ENCODE measurements at regions not wholly inside any gene's neighbourhood (a gene's known extent, or its start where the extent isn't known, plus 50 kb on each side); places are given as distances from the start of the nearest gene placed in this dataset.
"Not testable (repeated sequence)": the region's sequence is repeated elsewhere in the genome, so short reads cannot be mapped to it uniquely, and the experiment has no call there.

DNA sequence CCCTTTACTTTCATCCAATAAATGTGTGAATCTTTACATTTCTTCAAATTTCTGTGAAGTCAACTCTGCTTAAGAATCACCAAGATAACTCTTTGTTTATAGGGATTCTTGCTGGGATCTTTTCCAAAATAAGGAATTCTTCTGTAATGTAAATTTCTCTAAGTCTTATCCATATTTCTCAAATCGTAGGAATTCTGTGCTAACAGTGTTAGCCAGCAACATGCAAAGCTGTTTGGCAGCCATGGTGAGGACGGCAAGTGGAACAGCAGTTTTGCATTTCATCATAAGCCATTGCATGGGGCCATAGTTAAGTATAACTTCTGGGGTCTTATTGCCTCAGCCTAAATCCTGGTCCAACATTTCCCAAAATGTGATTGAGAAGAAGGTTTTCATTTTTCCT lies 310.5 kb upstream of the PRR16 start:
- no peak for DNase-seq

DNA sequence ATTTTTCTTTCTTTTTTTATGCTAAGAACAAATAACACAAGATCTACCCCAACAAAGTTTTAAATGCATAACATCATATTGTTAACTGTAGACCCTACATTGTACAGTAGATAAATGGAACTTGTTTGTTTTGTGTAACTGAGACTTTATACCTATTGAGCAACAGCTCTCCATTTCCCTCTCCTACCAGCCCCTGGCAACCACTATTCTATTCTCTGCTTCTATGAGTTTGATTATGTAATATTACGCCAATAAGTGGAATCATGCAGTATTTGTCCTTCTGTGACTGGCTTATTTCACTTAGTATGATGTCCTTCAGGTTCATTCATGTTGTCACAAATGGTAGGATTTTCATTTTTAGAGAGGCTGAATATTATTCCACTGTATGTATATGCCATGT lies 308.2 kb upstream of the PRR16 start:
- DNase-seq = no peak

DNA sequence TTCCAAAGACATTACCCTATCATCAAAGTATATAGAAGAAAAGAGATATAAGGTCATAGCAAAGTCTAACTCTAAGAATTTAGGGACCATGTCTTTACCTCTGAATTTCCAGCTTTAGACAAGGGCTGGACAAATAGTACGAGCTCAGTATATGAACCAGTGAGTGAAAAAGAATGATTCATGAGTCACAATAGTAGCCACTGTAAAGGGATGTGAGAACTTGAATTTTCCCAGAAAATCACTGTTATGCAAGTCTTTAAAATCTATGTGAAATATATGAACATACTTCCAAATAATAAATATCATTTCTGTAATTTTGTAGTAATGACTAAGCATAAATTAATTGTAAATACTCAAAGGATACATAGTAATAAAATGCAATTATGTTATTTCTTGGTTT lies 305.9 kb upstream of the PRR16 start:
- no peak for DNase-seq

DNA sequence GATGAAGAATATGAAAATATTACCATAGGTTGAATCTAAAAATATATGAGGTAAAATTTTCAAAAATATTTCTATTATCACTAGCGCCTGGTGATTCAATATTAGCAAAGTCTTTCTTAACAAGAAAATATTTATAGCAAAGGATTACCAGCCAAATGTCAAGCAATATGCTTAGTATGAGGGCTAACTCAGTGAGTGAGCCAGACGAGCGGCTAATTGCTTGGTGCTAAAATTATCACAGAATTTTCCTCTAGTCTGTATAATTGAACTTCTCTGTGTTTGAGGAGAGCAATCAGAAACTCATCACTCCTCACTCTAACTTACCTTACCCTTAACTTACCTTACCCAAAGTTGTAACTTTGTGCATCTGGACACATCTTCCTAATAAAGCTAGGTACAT lies 304.9 kb upstream of the PRR16 start:
- no peak for DNase-seq

DNA sequence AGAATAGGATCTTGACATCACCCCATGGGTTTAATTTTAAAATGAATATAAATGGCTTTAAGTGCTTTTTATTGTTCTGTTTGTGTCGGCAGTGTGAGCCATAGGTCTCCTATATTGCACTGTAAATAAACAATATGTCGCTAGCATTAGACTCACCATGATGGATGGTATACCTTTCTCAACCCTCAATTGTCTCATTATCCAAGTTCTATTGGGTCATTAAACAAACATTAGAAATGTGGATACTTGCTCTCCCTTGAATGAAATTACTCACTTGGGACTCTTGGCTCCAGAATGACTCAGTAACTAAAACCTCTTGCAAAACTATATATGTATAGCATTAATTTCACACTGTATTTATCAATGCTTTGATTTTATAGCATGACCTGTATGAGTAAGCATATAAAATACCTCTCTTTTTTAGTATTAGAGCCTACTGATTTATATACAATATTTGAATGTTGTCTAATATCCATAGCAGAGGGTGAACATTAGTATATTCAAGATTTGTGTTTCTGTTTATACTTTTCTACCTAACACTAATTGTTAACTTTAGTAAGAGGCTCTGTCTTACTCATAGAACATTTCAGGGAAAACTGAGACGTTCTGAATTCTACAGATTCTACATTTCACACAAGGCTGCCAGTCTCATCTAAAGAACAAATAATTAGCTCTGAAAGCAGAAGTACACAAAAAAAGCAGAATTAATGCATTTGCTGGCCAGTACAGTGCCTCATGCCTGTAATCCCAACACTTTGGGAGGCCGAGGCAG lies 303.8 kb upstream of the PRR16 start:
- no peak for DNase-seq

DNA sequence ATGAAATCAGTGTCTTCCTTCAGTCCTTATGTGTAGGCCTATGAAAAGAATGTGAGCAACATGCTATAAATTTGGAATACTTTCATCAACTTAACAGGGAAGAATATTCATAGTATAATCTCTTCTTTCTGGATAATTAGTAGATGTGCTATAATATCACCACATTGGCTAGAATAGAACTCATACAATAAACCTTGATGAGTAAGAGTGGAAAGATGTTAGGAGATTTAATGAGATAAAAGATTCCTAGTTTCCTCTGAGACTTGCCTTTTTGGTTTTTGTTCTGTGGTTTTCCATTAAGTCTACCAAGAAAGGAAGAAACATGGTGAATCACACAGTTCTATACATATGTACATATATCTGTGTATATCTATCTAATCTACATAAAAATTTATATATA lies 301.8 kb upstream of the PRR16 start:
- DNase-seq = no peak

DNA sequence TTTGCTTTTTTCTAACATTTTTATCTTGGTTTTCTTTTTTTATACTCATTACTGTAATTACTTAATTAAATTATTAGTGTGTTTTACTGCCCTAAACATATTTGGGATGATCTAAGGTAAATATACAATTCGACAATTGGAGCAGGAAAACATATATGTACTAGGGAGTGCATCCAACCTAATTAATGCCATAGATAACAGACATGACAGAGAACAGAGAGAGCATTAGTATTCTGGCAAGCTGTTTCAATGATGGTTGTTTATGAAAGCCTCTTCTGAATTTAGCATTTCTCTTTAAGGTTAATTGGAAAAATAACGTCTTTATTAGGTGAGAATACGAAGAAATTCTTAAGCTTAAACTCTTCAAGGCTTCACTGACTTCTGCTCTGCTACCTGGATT lies 300.1 kb upstream of the PRR16 start:
- DNase-seq = no peak

DNA sequence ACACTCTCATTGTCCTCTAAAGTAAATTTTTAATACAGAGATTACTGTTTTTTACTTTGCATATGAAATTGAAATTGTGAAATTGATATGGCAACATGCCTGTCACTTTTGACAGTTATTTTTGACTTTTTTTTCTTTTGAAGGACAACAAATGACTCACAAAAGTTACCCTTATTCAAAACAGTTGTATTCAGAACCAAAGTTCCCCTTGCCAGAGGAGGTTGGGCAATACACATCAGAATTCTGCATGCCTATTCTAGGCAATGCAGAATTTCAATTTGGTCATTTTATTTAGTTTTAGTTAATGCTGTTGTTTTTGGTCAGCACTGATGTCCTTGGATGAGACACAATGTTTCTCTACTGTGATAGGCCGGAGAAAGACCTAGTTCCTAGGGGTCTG lies 299.1 kb upstream of the PRR16 start:
- DNase-seq = no peak

DNA sequence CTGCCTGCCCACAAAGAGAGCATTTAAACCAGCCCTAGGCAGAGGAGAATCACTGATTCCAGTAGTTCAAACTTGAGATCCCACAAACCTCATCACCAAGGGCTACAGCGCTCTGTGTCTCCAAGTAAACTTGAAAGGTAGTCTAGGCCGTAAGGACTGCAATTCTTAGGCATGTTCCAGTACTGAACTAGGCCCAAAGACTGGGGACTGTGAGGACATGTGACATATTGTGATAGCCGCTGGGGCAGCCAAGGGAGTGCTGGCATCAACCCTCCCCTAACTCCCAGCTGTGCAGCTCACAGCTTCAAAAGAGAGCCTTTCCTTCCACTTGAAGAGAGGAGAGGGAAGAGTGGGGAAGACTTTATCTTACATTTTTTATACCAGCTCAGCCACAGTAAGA lies 291.0 kb upstream of the PRR16 start:
- no peak for DNase-seq

DNA sequence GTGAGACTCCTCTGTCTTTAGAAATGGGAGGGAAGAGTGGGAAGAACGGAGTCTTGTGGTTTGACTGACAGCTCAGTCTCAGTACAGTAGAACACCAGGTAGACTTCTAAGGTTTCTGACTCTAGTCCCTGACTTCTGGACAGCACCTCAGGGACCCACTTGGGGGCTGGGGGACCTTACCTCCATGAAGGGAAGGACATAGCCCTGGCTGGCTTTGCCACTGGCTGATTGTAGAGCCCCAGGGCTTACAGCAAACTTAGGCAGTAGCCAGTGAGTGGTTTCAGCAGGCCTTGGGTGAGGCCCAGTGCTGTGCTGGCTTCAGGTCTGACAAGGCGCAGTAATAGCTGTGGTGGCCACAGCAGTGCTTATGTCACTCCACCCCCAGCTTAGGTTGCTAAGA lies 290.0 kb upstream of the PRR16 start:
- DNase-seq = no peak

DNA sequence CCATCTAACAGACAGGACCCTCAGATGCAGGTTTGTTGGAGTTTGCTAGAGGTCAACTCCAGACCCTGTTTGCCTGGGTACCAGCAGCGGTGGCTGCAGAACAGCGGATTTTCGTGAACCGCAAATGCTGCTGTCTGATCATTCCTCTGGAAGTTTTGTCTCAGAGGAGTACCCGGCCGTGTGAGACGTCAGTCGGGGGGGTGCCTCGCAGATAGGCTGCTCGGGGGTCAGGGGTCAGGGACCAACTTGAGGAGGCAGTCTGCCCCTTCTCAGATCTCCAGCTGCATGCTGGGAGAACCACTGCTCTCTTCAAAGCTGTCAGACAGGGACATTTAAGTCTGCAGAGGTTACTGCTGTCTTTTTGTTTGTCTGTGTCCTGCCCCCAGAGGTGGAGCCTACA lies 282.9 kb upstream of the PRR16 start:
- not testable (repeated sequence) for DNase-seq

DNA sequence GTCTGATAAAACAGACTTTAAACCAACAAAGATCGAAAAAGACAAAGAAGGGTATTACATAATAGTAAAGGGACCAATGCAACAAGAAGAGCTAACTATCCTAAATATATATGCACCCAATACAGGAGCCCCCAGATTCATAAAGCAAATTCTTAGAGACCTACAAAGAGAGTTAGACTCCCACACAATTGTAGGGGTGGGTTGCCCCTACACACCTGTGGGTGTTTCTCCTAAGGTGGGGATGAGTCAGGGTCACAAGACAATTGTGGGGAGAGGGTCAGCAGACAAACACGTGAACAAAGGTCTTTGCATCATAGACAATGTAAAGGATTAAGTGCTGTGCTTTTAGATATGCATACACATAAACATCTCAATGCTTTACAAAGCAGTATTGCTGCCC lies 269.4 kb upstream of the PRR16 start:
- DNase-seq = not testable (repeated sequence)

DNA sequence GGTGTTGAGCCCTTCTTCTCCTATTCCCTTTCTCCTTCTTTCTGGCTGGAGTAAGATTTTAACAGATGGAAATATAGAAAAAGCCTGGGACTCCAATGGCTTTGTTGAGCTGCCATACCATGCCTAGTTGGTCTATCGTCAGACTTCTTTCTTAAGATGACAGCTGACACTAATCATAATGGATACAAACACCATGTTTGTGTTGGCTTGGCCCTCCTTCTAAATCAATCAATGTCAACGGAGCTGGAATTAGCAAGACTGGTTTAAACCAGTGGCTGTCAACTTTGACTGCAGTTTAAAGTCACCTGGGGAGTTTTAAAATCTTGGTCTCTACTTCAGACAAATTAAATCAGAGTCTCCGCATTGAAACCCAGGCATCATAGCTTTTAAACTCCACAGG lies 264.5 kb upstream of the PRR16 start:
- DNase-seq = no peak

DNA sequence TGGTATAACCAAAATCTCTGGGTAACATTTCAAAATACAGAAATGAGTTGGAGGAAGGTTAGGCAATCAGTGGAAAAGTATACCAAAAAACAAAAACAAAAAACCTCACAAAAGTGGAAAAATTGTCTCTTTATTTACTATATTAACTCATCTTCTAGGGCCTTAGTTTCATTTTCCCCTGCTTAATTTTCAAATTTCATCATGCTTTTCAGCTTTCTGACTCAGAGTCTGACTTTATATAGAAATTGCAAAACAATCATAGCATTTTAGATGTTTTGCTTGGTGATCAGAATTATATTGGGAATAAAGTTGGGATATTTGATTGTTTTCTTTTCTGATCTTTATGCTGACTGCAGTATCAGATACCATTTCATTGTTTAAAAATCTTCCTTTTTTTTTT lies 257.0 kb upstream of the PRR16 start:
- no peak for DNase-seq

DNA sequence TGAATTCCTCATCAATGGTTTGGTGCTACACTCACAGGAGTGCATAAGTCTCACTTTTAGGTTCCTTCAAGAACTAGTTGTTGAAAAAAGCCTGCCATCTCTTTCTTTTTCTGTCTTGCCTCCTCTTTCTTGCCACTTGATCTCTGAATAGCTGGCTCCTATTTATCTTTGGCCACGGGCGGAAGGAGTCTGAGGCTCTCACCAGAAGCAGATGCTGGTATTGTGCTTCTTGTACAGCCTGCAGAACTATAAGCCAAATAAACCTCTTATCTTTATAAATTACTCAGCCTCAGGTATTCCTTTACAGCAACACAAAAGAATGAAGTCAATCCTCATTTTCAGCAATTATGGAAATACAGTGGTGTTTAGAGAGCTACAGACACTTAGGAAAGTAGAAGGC lies 247.1 kb upstream of the PRR16 start:
- DNase-seq = no peak

DNA sequence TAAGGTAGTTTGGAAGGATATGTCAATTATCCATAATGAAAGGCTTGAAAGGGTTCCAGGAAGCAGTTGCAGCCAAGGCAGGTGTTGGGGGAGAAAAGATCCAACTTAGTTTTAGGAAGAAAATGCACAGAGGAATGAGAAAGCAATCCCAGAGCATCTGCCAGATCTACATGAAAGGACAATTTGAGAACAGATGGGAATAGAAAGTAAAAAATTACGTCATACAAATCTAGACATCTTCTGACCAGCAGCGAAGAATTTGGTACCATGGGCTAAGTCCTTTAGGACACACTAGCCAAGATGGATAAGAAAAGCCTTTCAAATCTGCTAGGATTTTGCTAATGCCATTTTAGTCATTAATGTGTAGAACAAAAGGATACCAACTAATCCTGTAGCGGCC lies 244.1 kb upstream of the PRR16 start:
- no peak for DNase-seq

DNA sequence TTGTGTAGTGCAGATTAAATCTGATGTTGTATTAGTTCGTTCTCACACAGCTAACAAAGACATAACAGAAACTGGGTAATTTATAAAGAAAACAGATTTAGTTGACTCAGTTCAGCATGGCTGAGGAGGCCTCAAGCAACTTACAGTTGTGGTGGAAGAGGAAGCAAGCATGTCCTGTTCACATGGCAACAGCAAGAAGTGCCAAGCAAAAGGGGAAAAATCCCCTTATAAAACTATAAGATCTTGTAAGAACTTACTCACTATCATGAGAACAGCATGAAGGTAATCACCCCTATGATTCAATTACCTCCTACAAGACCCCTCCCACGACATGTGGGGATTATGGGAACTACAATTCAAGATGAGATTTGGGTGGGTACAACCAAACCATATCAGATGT lies 238.6 kb upstream of the PRR16 start:
- DNase-seq = no peak

DNA sequence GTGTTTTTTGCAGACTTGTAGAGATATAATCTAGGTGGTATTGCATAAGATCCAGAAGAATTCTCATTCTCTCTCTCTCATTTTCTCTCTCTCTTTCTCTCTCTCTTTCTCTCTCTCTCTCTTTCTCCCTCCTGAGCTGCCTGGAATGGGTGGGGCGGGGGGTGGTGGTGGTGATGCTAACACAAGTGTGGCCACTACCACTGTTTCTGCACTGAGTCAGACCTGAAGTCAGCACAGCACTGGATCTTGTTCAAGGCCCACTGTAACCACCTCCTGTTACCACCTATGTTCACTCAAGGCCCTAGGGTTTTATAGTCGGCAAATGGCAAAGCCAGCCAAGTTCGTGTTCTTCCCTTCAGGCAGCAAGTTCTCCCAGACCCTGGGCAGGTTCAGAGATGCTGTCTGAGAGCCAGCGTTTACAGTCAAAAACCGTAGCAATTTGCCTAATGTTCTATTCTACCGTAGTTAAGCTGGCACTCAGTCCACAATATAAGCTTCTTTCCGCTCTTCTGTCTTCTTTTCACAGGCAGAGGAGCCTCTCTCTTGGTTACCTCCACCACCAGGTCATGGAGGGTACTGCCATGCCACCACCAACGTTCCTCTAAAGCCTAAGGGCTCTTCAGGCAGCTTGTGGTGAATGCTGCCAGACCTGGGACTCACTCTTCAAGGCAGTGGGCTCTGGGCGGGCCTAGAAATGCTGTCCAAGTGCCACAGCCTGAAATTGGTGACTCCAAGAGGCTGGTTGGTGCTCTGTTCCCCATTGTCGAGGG lies 235.7 kb upstream of the PRR16 start:
- no peak for DNase-seq

DNA sequence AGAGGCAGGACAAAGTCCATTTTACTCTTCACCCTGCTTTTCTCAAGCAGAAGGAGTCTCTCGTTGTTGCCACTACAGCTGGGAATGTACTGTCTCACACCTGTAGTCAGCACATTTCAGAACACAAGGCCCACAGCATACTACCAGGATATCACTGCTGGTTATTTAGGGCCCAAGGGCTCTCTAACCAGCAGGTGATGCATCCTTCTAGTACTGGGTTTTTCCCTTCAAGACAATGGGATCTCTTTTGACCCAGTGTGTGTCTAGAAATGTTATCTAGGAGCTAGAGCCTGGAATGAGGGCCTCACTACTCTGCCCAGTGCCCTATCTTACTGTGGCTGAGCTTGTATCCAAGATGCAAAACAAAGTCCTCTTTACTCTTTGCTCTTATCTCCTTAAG lies 235.1 kb upstream of the PRR16 start:
- DNase-seq = no peak

DNA sequence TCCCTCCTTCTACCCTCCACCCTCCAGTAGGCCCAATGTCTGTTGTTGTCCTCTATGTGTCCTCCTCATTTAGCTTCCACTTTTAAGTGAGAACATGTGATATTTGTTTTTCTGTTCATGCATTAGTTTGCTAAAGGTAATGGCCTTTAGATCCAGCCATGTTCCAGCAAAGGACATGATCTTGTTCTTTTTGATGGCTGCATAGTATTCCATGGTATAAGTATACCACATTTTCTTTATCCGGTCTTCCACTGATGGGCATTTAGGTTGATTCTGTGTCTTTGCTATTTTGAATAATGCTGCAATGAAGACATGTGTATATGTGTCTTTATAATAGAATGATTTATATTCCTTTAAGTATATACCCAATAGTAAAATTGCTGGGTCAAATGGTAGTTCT lies 232.5 kb upstream of the PRR16 start:
- no peak for DNase-seq

DNA sequence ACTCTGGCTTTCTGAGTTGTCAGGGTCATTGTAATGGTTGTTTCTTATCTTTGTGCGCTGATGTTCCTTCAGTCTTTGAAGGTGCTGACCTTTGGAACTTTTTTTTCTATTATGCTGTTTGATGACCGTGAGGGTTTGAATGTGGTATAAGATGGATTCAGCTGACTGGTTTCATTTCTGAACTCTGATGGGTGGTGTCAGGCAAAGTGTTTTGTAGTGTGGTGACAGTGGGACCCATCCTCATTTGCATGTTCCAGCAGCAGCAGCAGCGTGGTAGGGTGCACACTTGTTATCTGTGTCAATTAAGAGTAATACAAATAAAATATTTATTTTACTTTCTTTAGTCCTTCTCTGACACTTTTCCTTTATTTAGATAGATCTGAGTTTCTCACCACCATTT lies 227.7 kb upstream of the PRR16 start:
- no peak for DNase-seq

DNA sequence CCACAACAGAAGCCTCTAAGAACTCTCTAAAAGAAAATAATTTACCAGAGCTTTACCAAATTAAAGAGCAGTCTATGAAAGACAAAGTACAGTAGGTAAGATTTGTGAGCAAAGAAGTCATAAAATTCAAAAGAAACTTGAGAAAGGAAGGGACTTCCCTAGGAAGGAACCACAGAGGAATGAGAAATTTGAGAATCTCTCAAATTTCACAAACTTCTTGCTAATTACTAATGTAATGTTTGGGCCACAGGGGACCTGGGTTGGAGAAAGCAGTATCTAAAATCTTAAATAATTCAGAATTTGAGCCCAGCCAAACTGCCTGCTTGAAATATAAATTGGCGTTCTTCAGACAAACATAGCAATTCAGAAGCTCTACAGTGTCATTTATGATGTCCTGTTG lies 225.0 kb upstream of the PRR16 start:
- DNase-seq = no peak

DNA sequence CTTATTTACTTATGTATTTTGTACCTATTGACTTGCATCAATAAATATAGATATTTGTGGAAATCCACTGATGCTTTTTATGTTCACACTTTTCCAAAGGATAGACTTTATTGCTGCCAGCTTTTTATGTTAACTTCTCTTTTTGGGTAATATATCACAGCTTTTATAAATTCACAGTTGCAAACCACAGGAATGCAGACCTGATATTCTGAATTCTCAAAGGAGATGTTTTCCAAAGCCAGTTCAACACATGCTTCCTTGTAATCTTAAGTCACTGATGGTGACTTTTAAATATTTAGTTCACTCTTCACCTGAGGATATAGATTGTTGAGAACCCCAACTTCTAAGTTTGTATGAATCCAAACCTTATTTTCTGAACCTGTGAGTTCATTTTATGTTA lies 223.4 kb upstream of the PRR16 start:
- DNase-seq = no peak

DNA sequence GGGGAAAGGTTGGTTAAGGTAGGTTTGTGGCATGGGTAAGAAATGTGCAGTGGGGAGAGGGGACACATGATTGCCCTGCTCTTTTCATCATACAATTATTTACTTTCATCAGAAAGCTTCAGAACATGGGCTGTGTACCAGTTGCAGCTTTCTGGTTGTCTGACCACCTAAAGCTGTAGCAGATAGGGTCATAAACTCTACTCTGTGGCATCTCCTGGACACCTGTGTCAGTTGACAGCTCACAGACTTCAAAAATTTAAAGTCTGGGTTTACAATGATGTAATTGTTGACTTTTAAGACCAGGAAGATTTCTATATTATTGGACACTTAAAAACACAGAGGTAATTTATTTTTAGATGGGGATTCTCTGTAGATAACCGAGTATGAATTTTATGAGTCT lies 222.7 kb upstream of the PRR16 start:
- no peak for DNase-seq

DNA sequence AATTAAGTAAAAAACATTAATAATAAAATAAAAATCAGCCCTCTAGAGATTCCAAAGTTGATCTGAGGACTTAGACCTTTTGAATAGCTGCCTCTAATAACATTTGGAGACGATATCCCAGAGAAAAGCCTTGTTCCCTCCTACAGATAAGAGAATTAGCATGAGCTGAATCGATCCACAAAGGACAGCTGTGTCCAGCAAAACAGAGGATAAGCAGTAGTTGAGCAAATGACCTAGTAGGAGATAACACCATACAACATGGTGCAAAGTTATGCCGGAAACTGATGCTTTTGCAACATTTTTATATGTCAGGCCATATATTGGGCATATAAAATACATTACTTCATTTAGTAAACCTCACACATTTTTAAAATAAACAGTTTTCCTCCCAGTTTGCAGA lies 212.2 kb upstream of the PRR16 start:
- DNase-seq = no peak

Measured in GF-D8 (cell line).